ENCODE measurements at regions not wholly inside any gene's neighbourhood (a gene's known extent, or its start where the extent isn't known, plus 50 kb on each side); places are given as distances from the start of the nearest gene placed in this dataset.
A peak's percentile ranks its signal among the peaks of the same experiment; 100 is the strongest.

DNA sequence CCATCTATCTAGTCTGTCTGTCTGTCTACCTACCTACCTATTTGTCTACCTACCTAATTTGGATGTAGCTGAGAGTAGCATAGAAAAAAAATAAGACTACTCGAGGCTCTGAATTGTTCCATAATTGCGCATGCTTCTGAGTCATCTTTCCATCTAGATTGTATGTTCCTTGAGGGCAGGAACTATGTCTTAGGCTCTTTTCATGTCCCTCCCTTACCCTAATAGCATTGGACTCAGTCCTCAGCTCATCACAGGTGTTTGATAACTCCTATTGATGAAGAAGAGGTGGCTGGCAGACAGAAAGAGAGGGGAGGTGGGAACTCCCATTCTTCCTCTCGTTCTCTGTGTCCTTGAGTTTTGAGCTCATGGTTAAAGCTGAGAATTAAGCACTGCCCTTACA lies 263.7 kb downstream of the TTC6 start:
- intact Hi-C loops (cut with DNase I) = no loop called here
- WGBS, 2 donors = 79 to 82% methylated on average over 3 of the region's 3 CpGs
- no peak overlapping the region for H3K27ac ChIP-seq

DNA sequence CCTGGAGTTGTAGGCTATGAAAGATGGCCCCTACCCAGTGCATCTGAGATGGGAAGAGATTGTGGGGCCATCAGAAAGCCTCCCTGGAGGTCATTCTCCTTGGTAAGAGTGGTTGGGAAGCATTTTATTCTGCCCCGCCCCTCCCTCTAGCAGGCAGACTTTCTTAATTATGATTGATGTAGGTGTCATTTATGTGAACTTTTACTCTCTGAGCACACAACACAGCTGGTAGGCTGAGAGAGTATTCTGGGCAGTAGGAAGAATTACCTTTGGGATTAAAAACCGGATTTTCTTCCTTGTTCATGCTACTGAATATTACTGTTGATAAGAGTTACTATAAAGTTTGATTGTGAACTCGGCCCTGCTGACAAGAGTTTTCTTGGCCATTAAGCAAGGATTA lies 266.8 kb downstream of the TTC6 start:
- Histone ChIP-seq H3K27ac (no peak overlapping the region), H3K36me3 (no peaks in the 10 kb centered on the region), H3K4me1 (no peaks in the 10 kb centered on the region), H3K27me3 (peaks cover 0 to 4% (median 0%) of the 10 kb centered on the region in 7 donors), H3K4me3 (no peak overlapping the region), H3K9me3 (no peaks in the 10 kb centered on the region)
- DNase-seq = no peak
- 79 to 80% methylated on average over 3 of the region's 3 CpGs for WGBS, 2 donors
- intact Hi-C loops (cut with DNase I) = no loop called here
- ATAC-seq = no peak
- TF ChIP-seq, protein P1, sequence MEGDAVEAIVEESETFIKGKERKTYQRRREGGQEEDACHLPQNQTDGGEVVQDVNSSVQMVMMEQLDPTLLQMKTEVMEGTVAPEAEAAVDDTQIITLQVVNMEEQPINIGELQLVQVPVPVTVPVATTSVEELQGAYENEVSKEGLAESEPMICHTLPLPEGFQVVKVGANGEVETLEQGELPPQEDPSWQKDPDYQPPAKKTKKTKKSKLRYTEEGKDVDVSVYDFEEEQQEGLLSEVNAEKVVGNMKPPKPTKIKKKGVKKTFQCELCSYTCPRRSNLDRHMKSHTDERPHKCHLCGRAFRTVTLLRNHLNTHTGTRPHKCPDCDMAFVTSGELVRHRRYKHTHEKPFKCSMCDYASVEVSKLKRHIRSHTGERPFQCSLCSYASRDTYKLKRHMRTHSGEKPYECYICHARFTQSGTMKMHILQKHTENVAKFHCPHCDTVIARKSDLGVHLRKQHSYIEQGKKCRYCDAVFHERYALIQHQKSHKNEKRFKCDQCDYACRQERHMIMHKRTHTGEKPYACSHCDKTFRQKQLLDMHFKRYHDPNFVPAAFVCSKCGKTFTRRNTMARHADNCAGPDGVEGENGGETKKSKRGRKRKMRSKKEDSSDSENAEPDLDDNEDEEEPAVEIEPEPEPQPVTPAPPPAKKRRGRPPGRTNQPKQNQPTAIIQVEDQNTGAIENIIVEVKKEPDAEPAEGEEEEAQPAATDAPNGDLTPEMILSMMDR (IDR thresholded peaks at IDR 0.05) = no peak

More for the DNA sequence above, 263.7 kb downstream of the TTC6 start:
- Histone ChIP-seq H3K4me1 (no peaks in the 10 kb centered on the region), H3K9me3 (no peaks in the 10 kb centered on the region), H3K27me3 (peaks cover 0 to 4% (median 0%) of the 10 kb centered on the region in 7 donors), H3K36me3 (no peaks in the 10 kb centered on the region), H3K4me3 (no peak overlapping the region)
- TF ChIP-seq, protein P1 (IDR thresholded peaks at IDR 0.05) = no peak
- no peak for DNase-seq
- no peak for ATAC-seq

DNA sequence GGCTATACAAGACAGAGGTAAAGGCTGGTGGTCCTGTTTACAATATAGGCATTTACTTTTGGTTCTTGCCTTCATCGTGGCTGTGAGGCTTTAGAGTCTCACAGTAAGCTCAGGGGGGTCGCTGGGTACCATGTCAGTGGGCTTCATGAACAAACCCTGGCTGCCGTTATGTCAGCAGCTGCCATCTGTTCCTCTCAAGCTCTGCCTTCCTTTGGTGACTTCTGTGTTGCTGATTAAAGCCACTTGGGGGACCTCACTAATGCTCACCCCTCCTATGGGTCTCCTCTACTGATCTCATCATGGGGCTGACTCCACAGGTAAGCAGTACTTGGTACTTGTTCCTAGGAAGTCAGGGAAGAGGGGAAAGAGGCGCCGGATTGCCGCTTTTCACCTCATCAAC lies 268.7 kb downstream of the TTC6 start:
- TF ChIP-seq, protein P1 (IDR thresholded peaks at IDR 0.05) = no peak
- 80 to 83% methylated on average over 6 of the region's 6 CpGs for whole genome bisulfite sequencing, 2 donors
- no peaks in the 10 kb centered on the region for H3K9me3 ChIP-seq
- no peaks in the 10 kb centered on the region for H3K36me3 ChIP-seq
- no peak overlapping the region for H3K4me3 ChIP-seq
- no peaks in the 10 kb centered on the region for H3K27me3 ChIP-seq
- H3K27ac ChIP-seq = no peak overlapping the region
- no peaks in the 10 kb centered on the region for H3K4me1 ChIP-seq
- ATAC-seq = no peak
- DNase-seq = no peak
- intact Hi-C loops (cut with DNase I) = no loop called here

DNA sequence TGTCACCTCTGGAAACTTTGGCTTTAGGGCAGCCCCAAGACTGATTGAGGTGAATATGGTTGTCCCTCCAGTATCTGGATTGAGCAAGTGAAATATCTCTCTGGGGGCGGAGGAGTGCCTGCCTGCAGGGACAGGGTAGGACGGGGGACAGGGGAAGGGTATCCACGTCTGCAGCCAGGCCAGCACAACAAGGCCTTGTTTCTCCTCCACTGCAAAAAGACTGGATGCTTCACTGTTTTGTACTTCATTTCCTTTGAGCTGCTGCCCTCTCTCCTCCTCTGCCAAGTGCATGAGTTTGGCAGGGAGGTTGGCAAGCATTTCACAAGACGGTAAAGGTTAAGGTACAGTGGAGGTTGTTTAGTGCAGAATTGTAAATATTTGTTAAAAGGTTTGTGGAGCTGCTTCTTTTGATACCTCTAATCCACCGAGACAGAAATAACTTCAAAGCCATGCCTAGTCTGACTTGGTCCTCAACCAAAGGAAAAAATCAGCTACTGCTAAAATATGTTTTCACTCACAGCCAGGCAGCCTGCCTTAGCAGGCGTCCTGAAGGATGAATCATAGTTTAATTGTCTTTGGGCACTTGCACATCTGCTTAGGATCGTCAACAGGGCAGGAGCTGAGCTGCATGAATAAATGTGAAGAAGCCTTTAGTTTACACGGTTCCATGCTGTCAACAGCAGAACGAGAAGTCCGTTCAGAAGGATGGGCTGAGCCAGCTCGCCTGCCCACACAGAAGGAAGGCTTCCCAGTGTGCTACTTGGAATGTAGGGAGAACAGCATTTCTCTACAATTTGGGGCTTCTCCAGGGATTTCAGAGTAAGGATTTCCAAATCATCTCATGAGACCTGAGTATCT lies 269.7 kb downstream of the TTC6 start:
- no peak for DNase-seq
- no peak overlapping the region for H3K27ac ChIP-seq
- no peaks in the 10 kb centered on the region for H3K9me3 ChIP-seq
- ATAC-seq = peak in 1 of 8 donors; percentile 22
- TF ChIP-seq, protein P1 (IDR thresholded peaks at IDR 0.05) = no peak
- H3K27me3 ChIP-seq = no peaks in the 10 kb centered on the region
- 57 to 62% methylated on average over 11 of the region's 11 CpGs for WGBS, 2 donors
- H3K4me3 ChIP-seq = no peak overlapping the region
- no peaks in the 10 kb centered on the region for H3K36me3 ChIP-seq
- no peaks in the 10 kb centered on the region for H3K4me1 ChIP-seq
- intact Hi-C loops (cut with DNase I) = no loop called here

Data from heart right ventricle (tissue), 16 donors.